Central memory CD8-positive, alpha-beta T cell (primary cell): ENCODE measurements at regions not wholly inside any gene's neighbourhood (a gene's known extent, or its start where the extent isn't known, plus 50 kb on each side); places are given as distances from the start of the nearest gene placed in this dataset.

Experiments
- ATAC-seq: fragments of 150-1000 bp; cut with Tn5 transposase; replicated peaks from 2 replicates; pipeline ENCODE4 v1.10.0; 2022; ENCODE audit warnings: mild to moderate bottlenecking, moderate FRiP score, moderate number of reproducible peaks; ENCODE audit not compliant: poor library complexity, severe bottlenecking; ENCODE audit errors: extremely low read depth
- DNase-seq, 2 donors: peaks; one replicate each; pipeline ENCODE4 v3.0.0; 2021; ENCODE audit warnings: low spot score in 2 of 2
- H3K27ac Mint-ChIP-seq: one replicate; pipeline ENCODE4 v1.8.0; 2022; ENCODE audit warnings: low read depth, mild to moderate bottlenecking, moderate library complexity, mixed read lengths
- H3K27me3 Mint-ChIP-seq: one replicate; pipeline ENCODE4 v1.8.0; 2022; ENCODE audit warnings: mixed read lengths
- H3K36me3 Mint-ChIP-seq: one replicate; pipeline ENCODE4 v1.8.0; 2022; ENCODE audit warnings: mild to moderate bottlenecking, moderate library complexity, mixed read lengths; ENCODE audit not compliant: insufficient read depth
- H3K4me1 Mint-ChIP-seq: one replicate; pipeline ENCODE4 v1.8.0; 2022; ENCODE audit warnings: mixed read lengths
- H3K4me3 Mint-ChIP-seq: one replicate; pipeline ENCODE4 v1.8.0; 2022; ENCODE audit warnings: mild to moderate bottlenecking, moderate library complexity, mixed read lengths
- H3K9me3 Mint-ChIP-seq: one replicate; pipeline ENCODE4 v1.8.0; 2022; ENCODE audit warnings: mixed read lengths

DNA sequence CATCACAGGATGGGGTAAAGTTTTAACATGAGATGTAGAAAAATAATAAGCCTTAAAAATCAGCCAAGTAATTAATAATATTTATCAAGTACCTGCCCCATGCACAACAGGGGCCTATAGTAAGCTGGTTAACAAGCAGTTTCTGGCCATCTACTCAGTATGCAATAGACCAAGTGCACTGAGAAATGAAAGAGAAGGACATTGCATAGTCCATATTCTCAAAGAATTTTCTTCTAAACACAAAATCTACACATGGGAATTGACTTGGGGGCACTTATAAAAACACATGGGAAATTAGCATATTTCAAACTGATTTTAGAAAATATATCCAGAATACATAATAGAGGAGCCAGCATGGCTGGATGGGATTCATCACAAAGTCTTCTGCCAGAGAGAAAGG is 109.5 kb downstream of the DIO2 start:
- DNase-seq = no peak
- H3K27ac Mint-ChIP-seq = no peak overlapping the region
- H3K27me3 Mint-ChIP-seq = no peaks in the 10 kb centered on the region
- H3K9me3 Mint-ChIP-seq = peaks cover 7% of the 10 kb centered on the region
- H3K4me1 Mint-ChIP-seq = no peaks in the 10 kb centered on the region
- H3K36me3 Mint-ChIP-seq = no peaks in the 10 kb centered on the region
- ATAC-seq = no peak
- no peak overlapping the region for H3K4me3 Mint-ChIP-seq

DNA sequence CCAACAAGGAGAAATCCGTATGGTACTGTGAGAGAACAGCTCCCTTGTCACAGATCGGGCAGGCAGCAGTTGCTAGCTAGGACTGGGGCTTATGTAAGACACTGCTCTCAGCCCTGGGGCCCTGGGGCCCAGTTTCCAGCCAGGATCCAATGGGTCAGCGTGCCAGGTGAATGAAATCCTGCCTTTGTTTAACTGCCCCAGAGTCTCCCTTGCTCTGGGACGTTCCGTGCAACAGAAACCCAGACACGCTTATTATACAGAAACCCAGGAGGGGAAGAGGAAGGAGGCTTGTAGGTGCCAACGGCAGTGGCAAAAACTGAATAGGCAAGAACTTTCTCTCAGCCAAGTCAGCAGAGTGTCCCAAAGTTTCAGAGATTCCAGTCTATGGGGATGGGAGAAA is 110.6 kb downstream of the DIO2 start:
- no peak for ATAC-seq
- Mint-ChIP-seq H3K4me3 (no peak overlapping the region), H3K4me1 (no peaks in the 10 kb centered on the region)

DNA sequence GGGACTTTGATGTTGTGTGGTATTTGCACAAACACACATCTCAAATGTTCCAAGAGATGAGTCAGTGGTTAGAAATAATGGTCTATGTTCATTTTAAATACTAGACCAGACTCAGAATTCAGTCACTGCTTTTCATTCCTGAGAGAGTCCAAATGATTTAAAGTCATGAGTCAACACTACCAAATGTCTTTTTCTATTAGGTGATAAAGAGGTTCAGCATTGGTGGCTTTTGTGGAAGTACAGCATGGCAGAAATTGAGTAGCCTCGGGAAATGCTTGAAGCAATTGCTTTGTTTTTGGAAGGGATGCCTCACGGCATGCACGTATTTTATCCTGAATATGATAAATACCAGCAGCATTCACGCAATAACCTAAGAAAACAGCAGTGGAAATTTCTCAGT is 115.7 kb downstream of the DIO2 start:
- Mint-ChIP-seq H3K36me3 (no peaks in the 10 kb centered on the region), H3K4me3 (no peak overlapping the region), H3K9me3 (peaks cover 5% of the 10 kb centered on the region)

More for the DNA sequence above, 110.6 kb downstream of the DIO2 start:
- DNase-seq = no peak
- H3K27ac Mint-ChIP-seq = no peak overlapping the region
- H3K36me3 Mint-ChIP-seq = no peaks in the 10 kb centered on the region
- peaks cover 9% of the 10 kb centered on the region for H3K9me3 Mint-ChIP-seq
- H3K27me3 Mint-ChIP-seq = no peaks in the 10 kb centered on the region

DNA sequence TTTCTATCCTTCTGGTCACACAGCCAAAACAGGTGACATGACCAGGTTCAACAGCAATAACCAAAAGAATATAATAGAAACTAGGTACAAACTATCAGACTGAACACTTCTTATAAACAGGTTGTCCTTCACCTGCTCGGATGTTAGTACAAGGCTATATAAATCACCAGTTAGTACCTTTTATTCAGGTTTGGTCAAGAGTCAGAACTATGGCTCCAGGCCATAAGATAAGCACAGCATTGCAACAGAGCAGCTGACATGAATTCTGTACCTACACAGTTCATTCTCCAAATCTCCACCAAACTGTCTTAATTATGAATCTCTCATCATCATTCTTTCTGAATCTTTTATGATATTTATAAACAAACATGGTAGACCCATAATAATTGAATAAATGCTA is 123.9 kb downstream of the DIO2 start:
- ATAC-seq (no peak), DNase-seq (no peak)
- Mint-ChIP-seq H3K27ac (no peak overlapping the region), H3K4me3 (no peak overlapping the region), H3K4me1 (no peaks in the 10 kb centered on the region), H3K9me3 (peaks cover 25% of the 10 kb centered on the region), H3K36me3 (no peaks in the 10 kb centered on the region), H3K27me3 (no peaks in the 10 kb centered on the region)

More for the DNA sequence above, 115.7 kb downstream of the DIO2 start:
- H3K27ac Mint-ChIP-seq = no peak overlapping the region
- no peaks in the 10 kb centered on the region for H3K4me1 Mint-ChIP-seq
- DNase-seq (no peak), ATAC-seq (no peak)
- no peaks in the 10 kb centered on the region for H3K27me3 Mint-ChIP-seq

GRCh38 chr14:80084196-80084595 is 127.1 kb downstream of the DIO2 start:
- ATAC-seq = no peak
- Mint-ChIP-seq H3K36me3 (no peaks in the 10 kb centered on the region), H3K4me1 (no peaks in the 10 kb centered on the region), H3K27ac (no peak overlapping the region), H3K9me3 (peaks cover 20% of the 10 kb centered on the region), H3K4me3 (no peak overlapping the region), H3K27me3 (no peaks in the 10 kb centered on the region)
- no peak for DNase-seq

DNA sequence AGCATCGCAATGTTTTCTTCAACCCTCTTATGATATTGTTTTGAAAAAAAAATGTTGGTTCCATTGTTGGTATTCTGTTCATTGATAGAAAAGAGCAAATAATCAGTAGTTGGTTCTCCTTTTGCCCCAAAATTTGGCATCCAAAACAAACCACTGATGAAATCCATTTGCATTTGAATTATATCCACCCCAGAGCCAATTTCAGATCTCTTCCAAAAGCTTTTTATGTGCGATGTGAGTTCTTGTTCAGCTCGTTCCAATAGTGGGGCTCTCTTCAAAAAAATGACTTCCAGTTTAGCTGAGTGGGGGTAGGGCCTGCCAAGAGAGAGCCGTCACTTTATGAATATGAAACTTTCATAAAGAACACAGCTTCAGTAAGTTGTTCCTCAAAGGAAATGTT is 130.7 kb downstream of the DIO2 start:
- Mint-ChIP-seq H3K4me1 (no peaks in the 10 kb centered on the region), H3K4me3 (no peak overlapping the region), H3K27ac (no peak overlapping the region), H3K27me3 (no peaks in the 10 kb centered on the region), H3K36me3 (no peaks in the 10 kb centered on the region), H3K9me3 (peaks cover 11% of the 10 kb centered on the region)
- DNase-seq = no peak
- no peak for ATAC-seq

DNA sequence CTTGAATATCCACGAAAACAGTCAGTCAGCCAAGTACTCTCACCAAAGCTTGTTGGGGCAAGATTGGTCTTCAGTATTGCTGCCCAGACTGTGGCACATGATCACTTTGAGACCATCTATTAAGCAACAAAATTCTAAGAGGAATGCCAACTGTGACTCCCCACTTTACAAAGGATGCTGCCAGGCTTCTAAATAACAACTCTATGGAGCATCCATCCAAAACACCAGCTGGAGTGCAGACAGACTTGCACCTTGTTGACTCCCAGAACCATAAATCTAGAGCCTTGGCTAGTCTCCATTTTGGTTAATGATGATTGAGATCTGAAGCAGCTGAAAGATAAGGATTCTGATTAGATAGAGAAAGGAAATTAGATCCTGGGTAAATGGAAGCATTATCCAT is 132.8 kb downstream of the DIO2 start:
- Mint-ChIP-seq H3K4me3 (no peak overlapping the region), H3K27ac (no peak overlapping the region), H3K4me1 (no peaks in the 10 kb centered on the region), H3K27me3 (no peaks in the 10 kb centered on the region), H3K36me3 (no peaks in the 10 kb centered on the region), H3K9me3 (peaks cover 2% of the 10 kb centered on the region)
- no peak for DNase-seq
- no peak for ATAC-seq

GRCh38 chr14:80077262-80077661 is 134.0 kb downstream of the DIO2 start:
- no peak for ATAC-seq
- H3K27ac Mint-ChIP-seq = no peak overlapping the region

GRCh38 chr14:80074900-80075574 is 136.3 kb downstream of the DIO2 start:
- DNase-seq (no peak), ATAC-seq (no peak)
- Mint-ChIP-seq H3K4me3 (no peak overlapping the region), H3K27me3 (no peaks in the 10 kb centered on the region), H3K9me3 (peaks cover 8% of the 10 kb centered on the region), H3K4me1 (no peaks in the 10 kb centered on the region), H3K27ac (no peak overlapping the region), H3K36me3 (no peaks in the 10 kb centered on the region)

More at GRCh38 chr14:80077262-80077661, 134.0 kb downstream of the DIO2 start:
- H3K36me3 Mint-ChIP-seq = no peaks in the 10 kb centered on the region
- no peaks in the 10 kb centered on the region for H3K4me1 Mint-ChIP-seq
- no peaks in the 10 kb centered on the region for H3K27me3 Mint-ChIP-seq
- no peak for DNase-seq
- H3K4me3 Mint-ChIP-seq = no peak overlapping the region
- H3K9me3 Mint-ChIP-seq = peaks cover 8% of the 10 kb centered on the region

GRCh38 chr14:80059041-80059440 is 152.3 kb downstream of the DIO2 start:
- no peaks in the 10 kb centered on the region for H3K36me3 Mint-ChIP-seq
- ATAC-seq = no peak
- H3K27me3 Mint-ChIP-seq = no peaks in the 10 kb centered on the region
- H3K9me3 Mint-ChIP-seq = peaks cover 10% of the 10 kb centered on the region
- no peak for DNase-seq
- H3K4me1 Mint-ChIP-seq = no peaks in the 10 kb centered on the region
- no peak overlapping the region for H3K4me3 Mint-ChIP-seq
- H3K27ac Mint-ChIP-seq = no peak overlapping the region

GRCh38 chr14:80056497-80056801 is 154.9 kb downstream of the DIO2 start:
- no peak for ATAC-seq
- Mint-ChIP-seq H3K4me3 (no peak overlapping the region), H3K27ac (no peak overlapping the region), H3K4me1 (no peaks in the 10 kb centered on the region), H3K27me3 (no peaks in the 10 kb centered on the region), H3K36me3 (no peaks in the 10 kb centered on the region), H3K9me3 (no peaks in the 10 kb centered on the region)
- DNase-seq = no peak

DNA sequence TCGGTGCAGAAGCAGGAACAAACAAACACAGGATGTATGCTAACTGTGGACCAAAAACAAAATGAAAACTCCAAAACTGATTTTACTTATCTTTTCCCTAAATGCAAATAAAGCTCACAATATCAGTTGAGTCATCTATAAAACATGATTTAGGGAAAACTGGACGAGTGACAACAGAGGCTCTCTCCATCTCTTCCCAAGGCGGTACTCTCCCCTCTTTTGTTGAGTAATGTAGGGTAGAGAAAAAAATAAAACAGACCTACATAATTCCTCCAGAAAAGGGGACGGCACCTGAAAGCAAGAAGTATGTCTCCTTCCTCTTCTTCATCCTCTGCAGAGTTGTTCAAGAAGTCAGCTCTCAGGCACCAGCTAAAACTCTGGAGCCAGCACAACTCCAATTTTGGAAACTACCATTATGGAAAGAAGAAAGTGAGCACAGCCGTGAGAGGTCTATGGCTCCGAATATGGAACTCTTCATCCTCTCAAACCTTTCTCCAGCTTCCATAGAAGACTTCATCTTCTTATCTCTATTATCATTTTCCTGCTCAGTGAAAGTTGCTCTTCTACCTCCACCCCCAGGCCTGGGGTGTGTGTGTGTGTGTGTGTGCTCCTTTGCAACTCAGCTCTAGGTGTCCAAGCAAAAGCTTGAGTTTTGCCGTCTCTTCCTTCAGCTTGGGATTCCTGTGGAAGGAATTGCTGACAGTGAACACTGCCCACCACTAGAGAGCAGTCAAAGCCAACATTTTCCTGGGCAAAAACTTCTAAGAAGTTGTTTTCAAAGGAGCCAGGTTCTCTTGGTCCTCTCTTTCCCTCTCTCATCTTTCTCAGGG is 155.4 kb downstream of the DIO2 start:
- no peaks in the 10 kb centered on the region for H3K9me3 Mint-ChIP-seq
- H3K36me3 Mint-ChIP-seq = no peaks in the 10 kb centered on the region
- H3K27ac Mint-ChIP-seq = no peak overlapping the region
- H3K4me1 Mint-ChIP-seq = no peaks in the 10 kb centered on the region
- no peak for ATAC-seq
- no peak overlapping the region for H3K4me3 Mint-ChIP-seq
- no peak for DNase-seq
- no peaks in the 10 kb centered on the region for H3K27me3 Mint-ChIP-seq

DNA sequence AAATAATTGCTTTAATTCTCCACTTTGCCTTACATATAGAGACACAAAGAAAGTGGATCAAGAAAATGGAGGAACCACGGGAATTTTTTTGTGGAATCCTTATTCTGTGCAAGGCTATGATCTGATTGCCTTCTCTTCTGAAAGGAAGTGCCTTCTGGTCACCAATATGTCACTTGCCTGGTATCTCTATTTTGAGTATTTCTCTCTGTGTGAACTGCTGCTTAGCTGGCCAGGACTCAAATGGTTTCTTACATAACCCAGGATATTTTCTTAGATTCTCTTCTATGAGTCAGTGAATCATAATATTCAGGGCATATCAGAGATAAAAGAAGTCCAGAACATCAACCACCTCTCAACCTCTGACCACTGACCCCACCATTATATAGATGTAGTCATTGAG is 156.1 kb downstream of the DIO2 start:
- H3K4me3 Mint-ChIP-seq = no peak overlapping the region
- H3K9me3 Mint-ChIP-seq = no peaks in the 10 kb centered on the region
- no peaks in the 10 kb centered on the region for H3K36me3 Mint-ChIP-seq
- no peak overlapping the region for H3K27ac Mint-ChIP-seq
- H3K4me1 Mint-ChIP-seq = no peaks in the 10 kb centered on the region
- no peak for ATAC-seq
- H3K27me3 Mint-ChIP-seq = no peaks in the 10 kb centered on the region
- DNase-seq = no peak
